ENCODE measurements at regions not wholly inside any gene's neighbourhood (a gene's known extent, or its start where the extent isn't known, plus 50 kb on each side); places are given as distances from the start of the nearest gene placed in this dataset.

DNA sequence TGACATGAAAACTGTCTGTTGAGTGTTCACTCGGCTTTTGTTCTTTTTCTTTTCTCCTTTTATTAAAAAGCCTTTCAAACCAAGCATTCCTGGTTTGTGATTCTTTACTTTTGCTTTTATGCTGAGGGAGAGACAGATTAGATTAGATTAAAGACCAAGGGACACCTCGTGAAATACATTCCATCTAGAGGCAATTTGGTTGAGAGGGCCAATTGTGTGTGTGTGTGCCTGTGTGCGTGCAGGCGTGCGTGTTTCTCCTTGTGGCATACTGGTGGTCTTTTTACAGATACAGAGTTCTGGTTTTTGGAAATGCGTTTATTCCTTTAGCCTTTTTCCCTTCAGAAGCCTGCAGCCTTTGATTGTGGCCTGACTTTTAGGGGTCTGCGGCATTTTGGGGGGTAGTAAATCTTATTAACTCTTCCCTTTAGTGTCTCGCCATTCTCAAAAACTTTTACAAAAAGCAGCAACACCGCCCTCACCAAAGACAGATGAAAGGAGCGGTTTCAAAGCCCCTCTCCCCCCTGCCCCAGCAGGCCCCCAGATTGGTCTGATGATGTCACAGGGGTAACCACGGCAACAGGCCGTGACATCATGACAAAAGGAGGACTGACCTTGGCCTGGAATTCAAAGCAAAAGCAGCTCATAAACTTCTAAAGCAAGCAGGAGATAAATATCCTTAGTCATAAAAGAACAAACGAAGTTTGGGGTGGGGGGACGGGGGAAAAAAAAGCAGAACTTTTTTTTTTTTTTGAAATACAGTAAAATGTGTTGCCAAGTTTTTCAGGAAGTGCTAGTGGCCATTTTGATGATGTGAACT is 84.1 kb upstream of the TBX3 start:
- TF ChIP-seq EZH2 (IDR thresholded peaks at IDR 0.05; ENCODE audit: low read length, missing control alignments), result no peak
- TF ChIP-seq, protein P1, sequence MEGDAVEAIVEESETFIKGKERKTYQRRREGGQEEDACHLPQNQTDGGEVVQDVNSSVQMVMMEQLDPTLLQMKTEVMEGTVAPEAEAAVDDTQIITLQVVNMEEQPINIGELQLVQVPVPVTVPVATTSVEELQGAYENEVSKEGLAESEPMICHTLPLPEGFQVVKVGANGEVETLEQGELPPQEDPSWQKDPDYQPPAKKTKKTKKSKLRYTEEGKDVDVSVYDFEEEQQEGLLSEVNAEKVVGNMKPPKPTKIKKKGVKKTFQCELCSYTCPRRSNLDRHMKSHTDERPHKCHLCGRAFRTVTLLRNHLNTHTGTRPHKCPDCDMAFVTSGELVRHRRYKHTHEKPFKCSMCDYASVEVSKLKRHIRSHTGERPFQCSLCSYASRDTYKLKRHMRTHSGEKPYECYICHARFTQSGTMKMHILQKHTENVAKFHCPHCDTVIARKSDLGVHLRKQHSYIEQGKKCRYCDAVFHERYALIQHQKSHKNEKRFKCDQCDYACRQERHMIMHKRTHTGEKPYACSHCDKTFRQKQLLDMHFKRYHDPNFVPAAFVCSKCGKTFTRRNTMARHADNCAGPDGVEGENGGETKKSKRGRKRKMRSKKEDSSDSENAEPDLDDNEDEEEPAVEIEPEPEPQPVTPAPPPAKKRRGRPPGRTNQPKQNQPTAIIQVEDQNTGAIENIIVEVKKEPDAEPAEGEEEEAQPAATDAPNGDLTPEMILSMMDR (conservative IDR thresholded peaks at IDR 0.05 in 1 of 2, IDR thresholded peaks at IDR 0.05 in 1 of 2; ENCODE audit: low read depth in 1 of 2, low read length in 2 of 2), result no peak

All from fibroblast of lung (primary cell).